Keratinocyte (primary cell): ENCODE measurements at regions not wholly inside any gene's neighbourhood (a gene's known extent, or its start where the extent isn't known, plus 50 kb on each side); places are given as distances from the start of the nearest gene placed in this dataset.

Source experiments
- CTCF ChIP-seq, 3 experiments: IDR thresholded peaks in 1 of 3; conservative IDR thresholded peaks in 1 of 3; optimal IDR thresholded peaks in 1 of 3; 2 replicates in 2 of 3; 3 replicates in 1 of 3; pipeline versions ENCODE3 to v1.5.1; 2011; ENCODE audit warnings: low read length in 3 of 3, mild to moderate bottlenecking in 3 of 3, moderate library complexity in 2 of 3, control low read depth in 1 of 3, inconsistent platforms in 1 of 3; ENCODE audit not compliant: insufficient read depth in 2 of 3; ENCODE audit errors: extremely low read depth in 1 of 3
- EZH2 ChIP-seq: IDR thresholded peaks from one replicate; pipeline ENCODE4 v1.6.1; 2012; ENCODE audit warnings: inconsistent platforms, mild to moderate bottlenecking, low read length, moderate library complexity

DNA sequence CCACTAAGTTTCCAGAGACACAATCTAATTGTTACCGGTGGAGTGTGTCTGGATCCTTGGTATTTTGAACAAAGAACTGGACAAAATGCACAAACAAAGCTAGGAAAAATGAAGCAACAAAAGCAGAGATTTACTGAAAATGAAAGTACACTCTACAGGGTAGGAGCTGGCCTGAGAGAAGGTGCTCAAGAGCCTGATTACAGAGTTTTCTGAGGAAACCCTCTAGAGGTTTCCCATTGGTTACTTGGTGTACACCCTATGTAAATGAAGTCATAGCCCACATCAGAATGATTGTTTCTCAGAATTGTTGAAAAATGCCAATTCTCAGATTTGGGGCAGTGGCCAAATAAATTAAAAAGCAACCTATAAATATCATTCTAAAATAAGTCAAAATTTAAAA is 436.4 kb downstream of the KCNJ18 start:
- TF ChIP-seq CTCF (optimal IDR thresholded peaks at IDR 0.05 in 1 of 3, IDR thresholded peaks at IDR 0.05 in 1 of 3, conservative IDR thresholded peaks at IDR 0.05 in 1 of 3; ENCODE audit: extremely low read depth in 1 of 3, insufficient read depth in 2 of 3, low read length in 3 of 3) (no peak), EZH2 (no peak)
